HepG2 (cell line): ENCODE measurements at regions not wholly inside any gene's neighbourhood (a gene's known extent, or its start where the extent isn't known, plus 50 kb on each side); places are given as distances from the start of the nearest gene placed in this dataset.

Source experiments
- ATAC-seq: fragments of 200-7000 bp; cut with Tn5 transposase; 3 replicates; pipeline ENCODE4 v1.9.1; 2020; ENCODE audit warnings: mild to moderate bottlenecking, moderate library complexity
- BruUV-seq: library from RNA; stranded (reverse); fragments of 400-500 nt; replicated peaks from 2 replicates; lab custom pipeline; 2021; lab: Mats Ljungman, UMichigan
- CTCF ChIA-PET: fragments of 300-600 bp; formaldehyde crosslinking; extraction: SDS; loops from one replicate; lab custom pipeline; 2021; ENCODE audit warnings: low total read pairs, inconsistent platforms, low intra/inter-chr PET ratio; lab: Yijun Ruan, JAX
- POLR2A ChIA-PET: fragments of 350-600 bp; sonication (Branson Sonifier 250); formaldehyde crosslinking; loops from one replicate; lab custom pipeline; 2020; ENCODE audit warnings: antibody characterized with exemption, inconsistent platforms; lab: Yijun Ruan, JAX
- DNase-seq: peaks from one replicate; pipeline ENCODE4 v3.0.0-alpha.2; 2015; ENCODE audit warnings: low spot score
- FAIRE-seq: peaks from 3 replicates; lab custom pipeline; 2011; peaks lifted over from hg19 to GRCh38; lab: Jason Lieb, UNC
- H2AFZ ChIP-seq: one replicate; pipeline ENCODE4 v1.6.1; 2011; ENCODE audit warnings: low read length, inconsistent platforms
- H3K27ac ChIP-seq: fragments of 300-600 bp; 3 replicates; pipeline ENCODE4 v1.8.0; 2011; ENCODE audit warnings: mixed run types, mild to moderate bottlenecking, mixed read lengths, low read length, inconsistent platforms; ENCODE audit not compliant: insufficient read depth; ENCODE audit errors: extremely low read length
- H3K27me3 ChIP-seq, 2 experiments: fragments of 200-600 bp in 1 of 2; 2 replicates in 1 of 2; 3 replicates in 1 of 2; pipeline versions ENCODE4 v1.6.0 to v1.8.0; 2011; ENCODE audit warnings: low read length in 2 of 2, mild to moderate bottlenecking in 2 of 2, moderate library complexity in 2 of 2, inconsistent platforms in 1 of 2; ENCODE audit not compliant: insufficient read depth in 2 of 2, control insufficient read depth in 1 of 2
- H3K36me3 ChIP-seq, 2 experiments: fragments of 200-600 bp in 1 of 2; replicated peaks in 1 of 2; 2 replicates in 1 of 2; 3 replicates in 1 of 2; pipeline versions ENCODE4 v1.5.1 to v1.8.0; 2011; ENCODE audit warnings: low read length in 2 of 2, inconsistent platforms in 1 of 2; ENCODE audit not compliant: insufficient read depth in 2 of 2, control insufficient read depth in 1 of 2
- H3K4me1 ChIP-seq: 2 replicates; pipeline ENCODE4 v1.5.1; 2012; ENCODE audit warnings: low read length, inconsistent platforms; ENCODE audit not compliant: insufficient read depth
- H3K4me2 ChIP-seq: 2 replicates; pipeline ENCODE4 v1.6.0; 2011; ENCODE audit warnings: low read depth, low read length, inconsistent platforms
- H3K4me3 ChIP-seq, 3 experiments: fragments of 200-600 bp in 1 of 3; sonication (generic), shearing (Covaris generic) in 1 of 3; replicated peaks in 1 of 3; 2 replicates each; pipeline ENCODE4 v1.5.1; 2011 to 2016; ENCODE audit warnings: low read length in 3 of 3, inconsistent platforms in 2 of 3, low read depth in 2 of 3, mild to moderate bottlenecking in 2 of 3, control low read depth in 1 of 3, mixed read lengths in 1 of 3; ENCODE audit not compliant: insufficient read depth in 1 of 3
- H3K79me2 ChIP-seq: one replicate; pipeline ENCODE4 v1.6.1; 2011; ENCODE audit warnings: low read length, inconsistent platforms; ENCODE audit not compliant: insufficient read depth
- H3K9ac ChIP-seq: 2 replicates; pipeline ENCODE4 v1.6.0; 2011; ENCODE audit warnings: mild to moderate bottlenecking, low read depth, low read length, inconsistent platforms; ENCODE audit not compliant: insufficient read depth
- H3K9me3 ChIP-seq: 2 replicates; pipeline ENCODE4 v1.5.1; 2012; ENCODE audit warnings: mild to moderate bottlenecking, low read length
- H4K20me1 ChIP-seq: 2 replicates; pipeline ENCODE4 v1.6.0; 2011; ENCODE audit warnings: inconsistent platforms, mild to moderate bottlenecking, low read length, moderate library complexity; ENCODE audit not compliant: insufficient read depth
- CBFB ChIP-seq: sonication (generic); formaldehyde crosslinking; IDR thresholded peaks from 2 replicates; pipeline ENCODE4 v1.4.0; 2020; ENCODE audit warnings: missing genetic modification reagents
- GTF3A ChIP-seq: sonication (generic); formaldehyde crosslinking; conservative IDR thresholded peaks from 2 replicates; pipeline ENCODE4 v1.4.0; 2020; ENCODE audit warnings: mild to moderate bottlenecking, missing genetic modification reagents
- KLF15 ChIP-seq: sonication (generic); formaldehyde crosslinking; IDR thresholded peaks from 2 replicates; pipeline ENCODE4 v1.8.1; 2023; ENCODE audit warnings: borderline replicate concordance, mild to moderate bottlenecking, inconsistent platforms, missing genetic modification reagents, mixed read lengths
- NPAS2 ChIP-seq: sonication (generic); formaldehyde crosslinking; IDR thresholded peaks from 2 replicates; pipeline ENCODE4 v1.8.0; 2022; ENCODE audit warnings: mild to moderate bottlenecking, missing genetic modification reagents, borderline replicate concordance
- RORA ChIP-seq: sonication (generic); formaldehyde crosslinking; IDR thresholded peaks from 2 replicates; pipeline ENCODE4 v1.5.0; 2020; ENCODE audit warnings: mild to moderate bottlenecking, missing genetic modification reagents, moderate library complexity
- ZNF205 ChIP-seq: IDR thresholded peaks from 2 replicates; pipeline ENCODE4 v1.6.1; 2018; ENCODE audit warnings: missing biosample characterization, missing genetic modification reagents
- ZNF33B ChIP-seq: sonication (generic); formaldehyde crosslinking; IDR thresholded peaks from 2 replicates; pipeline ENCODE4 v1.5.1; 2020; ENCODE audit warnings: mild to moderate bottlenecking, missing genetic modification reagents
- ZNF34 ChIP-seq: sonication (generic); formaldehyde crosslinking; IDR thresholded peaks from 2 replicates; pipeline ENCODE4 v1.4.0; 2020; ENCODE audit warnings: mild to moderate bottlenecking, missing genetic modification reagents, borderline replicate concordance
- ZNF432 ChIP-seq: sonication (generic); formaldehyde crosslinking; IDR thresholded peaks from 2 replicates; pipeline ENCODE4 v1.5.0; 2020; ENCODE audit warnings: missing genetic modification reagents, mild to moderate bottlenecking, borderline replicate concordance
- ZNF883 ChIP-seq: sonication (generic); formaldehyde crosslinking; IDR thresholded peaks from 2 replicates; pipeline ENCODE4 v1.5.1; 2020; ENCODE audit warnings: mild to moderate bottlenecking, missing genetic modification reagents; ENCODE audit errors: not compliant biosample characterization
- WGBS: methylation state at CpG from one replicate; pipeline ENCODE4 v1.1.6; 2017; ENCODE audit warnings: low lambda C conversion rate; 5-methylcytosine and 5-hydroxymethylcytosine counted together
- in situ Hi-C: cut with HindIII; loops from 2 replicates; pipeline ENCODE4 v1.10.0; 2017; ENCODE audit warnings: low pct_unique_long_range_greater_than_20kb; ENCODE audit not compliant: extremely low pct_ligation_motif_present
- intact Hi-C: fragments of 100-400 bp; cut with micrococcal nuclease; formaldehyde crosslinking; loops from one replicate; pipeline ENCODE4 v1.10.0; 2022; ENCODE audit not compliant: unreplicated experiment
- TF ChIP-seq, protein P1 (sequence below): sonication (generic); formaldehyde crosslinking; IDR thresholded peaks from 2 replicates; pipeline ENCODE4 v1.4.0; 2020; ENCODE audit warnings: missing genetic modification reagents, borderline replicate concordance
- TF ChIP-seq, protein P2 (sequence below): sonication (generic); formaldehyde crosslinking; IDR thresholded peaks from 2 replicates; pipeline ENCODE4 v1.4.0; 2020; ENCODE audit warnings: low read depth, mild to moderate bottlenecking, missing genetic modification reagents

DNA sequence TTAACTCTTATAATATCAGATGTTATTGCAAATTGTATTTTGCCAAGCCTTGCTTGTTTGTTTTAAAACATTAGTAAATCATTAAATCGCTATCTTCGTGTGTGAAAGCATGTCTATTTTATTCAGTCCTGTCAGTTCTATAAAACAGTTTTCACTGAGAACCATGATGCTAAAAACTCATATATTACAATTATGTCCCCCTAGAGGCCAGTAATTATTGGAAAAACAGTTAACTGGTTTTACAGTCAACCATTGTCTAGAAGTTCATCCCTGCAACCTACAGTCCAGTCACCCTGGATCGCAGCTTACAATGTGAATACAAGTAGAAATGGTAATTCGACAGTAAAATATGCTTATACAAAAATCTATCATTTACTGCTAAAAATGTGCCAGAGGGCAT, 311.5 kb upstream of the ROBO2 start:
- 48% methylated on average over 4 of the region's 4 CpGs for WGBS
- in situ Hi-C loops, result no loop called here
- Histone ChIP-seq H2AFZ (no peak overlapping the region), H3K9me3 (no peaks in the 10 kb centered on the region), H3K27me3 (no peaks in the 10 kb centered on the region), H4K20me1 (no peaks in the 10 kb centered on the region), H3K4me1 (no peaks in the 10 kb centered on the region), H3K4me3 (no peak overlapping the region), H3K79me2 (no peaks in the 10 kb centered on the region), H3K27ac (no peak overlapping the region), H3K4me2 (no peak overlapping the region), H3K9ac (no peak overlapping the region), H3K36me3 (no peaks in the 10 kb centered on the region)
- FAIRE-seq (no peak), DNase-seq (no peak), ATAC-seq (no peak)
- no TSS peak for BruUV-seq
- CTCF ChIA-PET, result no interaction called here
- POLR2A ChIA-PET, result no interaction called here
- TF ChIP-seq ZNF205 (CRISPR knock-in tag), result no peak
- no peak for TF ChIP-seq KLF15 (CRISPR knock-in tag)
- TF ChIP-seq ZNF432 (CRISPR knock-in tag), result no peak
- no peak for TF ChIP-seq ZNF33B (CRISPR knock-in tag)
- no peak for TF ChIP-seq RORA (CRISPR knock-in tag)
- TF ChIP-seq ZNF34 (CRISPR knock-in tag), result no peak
- no peak for TF ChIP-seq NPAS2 (CRISPR knock-in tag)
- no peak for TF ChIP-seq CBFB (CRISPR knock-in tag)
- intact Hi-C loops, result no loop called here

DNA sequence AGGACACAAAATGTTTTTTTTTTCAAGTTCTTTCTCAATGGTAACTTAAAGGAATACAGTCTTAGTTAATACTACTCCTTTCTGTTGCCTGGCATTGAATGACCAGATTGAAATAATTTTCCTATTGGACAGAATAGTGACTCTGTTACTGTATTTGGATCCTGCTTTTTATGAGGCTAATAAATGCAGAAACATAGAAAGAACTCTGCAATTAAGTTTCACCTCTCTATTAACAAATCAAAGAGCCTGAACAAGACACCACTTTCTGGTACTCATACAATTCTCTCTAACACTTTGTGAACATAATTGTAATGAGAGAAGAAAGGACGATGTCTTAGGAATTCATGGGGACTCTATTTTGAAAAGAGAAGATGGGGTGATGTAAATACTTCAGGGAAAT, 308.4 kb upstream of the ROBO2 start:
- WGBS, result 22% methylated on average over 1 of the region's 1 CpG
- in situ Hi-C loops, result no loop called here
- intact Hi-C loops, result no loop called here
- Histone ChIP-seq H3K4me1 (no peaks in the 10 kb centered on the region), H3K79me2 (no peaks in the 10 kb centered on the region), H3K27me3 (no peaks in the 10 kb centered on the region), H3K4me3 (no peak overlapping the region), H3K9me3 (no peaks in the 10 kb centered on the region), H2AFZ (no peak overlapping the region), H3K4me2 (no peak overlapping the region), H3K9ac (no peak overlapping the region), H3K27ac (no peak overlapping the region), H3K36me3 (no peaks in the 10 kb centered on the region), H4K20me1 (no peaks in the 10 kb centered on the region; the same call in 1 of the 2 replicates)
- ChIA-PET CTCF (no interaction called here), POLR2A (no interaction called here)
- DNase-seq, result no peak
- FAIRE-seq, result no peak
- no TSS peak for BruUV-seq
- ATAC-seq, result no peak
- TF ChIP-seq GTF3A (CRISPR knock-in tag) (no peak), ZNF883 (CRISPR knock-in tag) (no peak)
- TF ChIP-seq, protein P1, sequence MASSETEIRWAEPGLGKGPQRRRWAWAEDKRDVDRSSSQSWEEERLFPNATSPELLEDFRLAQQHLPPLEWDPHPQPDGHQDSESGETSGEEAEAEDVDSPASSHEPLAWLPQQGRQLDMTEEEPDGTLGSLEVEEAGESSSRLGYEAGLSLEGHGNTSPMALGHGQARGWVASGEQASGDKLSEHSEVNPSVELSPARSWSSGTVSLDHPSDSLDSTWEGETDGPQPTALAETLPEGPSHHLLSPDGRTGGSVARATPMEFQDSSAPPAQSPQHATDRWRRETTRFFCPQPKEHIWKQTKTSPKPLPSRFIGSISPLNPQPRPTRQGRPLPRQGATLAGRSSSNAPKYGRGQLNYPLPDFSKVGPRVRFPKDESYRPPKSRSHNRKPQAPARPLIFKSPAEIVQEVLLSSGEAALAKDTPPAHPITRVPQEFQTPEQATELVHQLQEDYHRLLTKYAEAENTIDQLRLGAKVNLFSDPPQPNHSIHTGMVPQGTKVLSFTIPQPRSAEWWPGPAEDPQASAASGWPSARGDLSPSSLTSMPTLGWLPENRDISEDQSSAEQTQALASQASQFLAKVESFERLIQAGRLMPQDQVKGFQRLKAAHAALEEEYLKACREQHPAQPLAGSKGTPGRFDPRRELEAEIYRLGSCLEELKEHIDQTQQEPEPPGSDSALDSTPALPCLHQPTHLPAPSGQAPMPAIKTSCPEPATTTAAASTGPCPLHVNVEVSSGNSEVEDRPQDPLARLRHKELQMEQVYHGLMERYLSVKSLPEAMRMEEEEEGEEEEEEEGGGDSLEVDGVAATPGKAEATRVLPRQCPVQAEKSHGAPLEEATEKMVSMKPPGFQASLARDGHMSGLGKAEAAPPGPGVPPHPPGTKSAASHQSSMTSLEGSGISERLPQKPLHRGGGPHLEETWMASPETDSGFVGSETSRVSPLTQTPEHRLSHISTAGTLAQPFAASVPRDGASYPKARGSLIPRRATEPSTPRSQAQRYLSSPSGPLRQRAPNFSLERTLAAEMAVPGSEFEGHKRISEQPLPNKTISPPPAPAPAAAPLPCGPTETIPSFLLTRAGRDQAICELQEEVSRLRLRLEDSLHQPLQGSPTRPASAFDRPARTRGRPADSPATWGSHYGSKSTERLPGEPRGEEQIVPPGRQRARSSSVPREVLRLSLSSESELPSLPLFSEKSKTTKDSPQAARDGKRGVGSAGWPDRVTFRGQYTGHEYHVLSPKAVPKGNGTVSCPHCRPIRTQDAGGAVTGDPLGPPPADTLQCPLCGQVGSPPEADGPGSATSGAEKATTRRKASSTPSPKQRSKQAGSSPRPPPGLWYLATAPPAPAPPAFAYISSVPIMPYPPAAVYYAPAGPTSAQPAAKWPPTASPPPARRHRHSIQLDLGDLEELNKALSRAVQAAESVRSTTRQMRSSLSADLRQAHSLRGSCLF, result no peak
- TF ChIP-seq, protein P2, sequence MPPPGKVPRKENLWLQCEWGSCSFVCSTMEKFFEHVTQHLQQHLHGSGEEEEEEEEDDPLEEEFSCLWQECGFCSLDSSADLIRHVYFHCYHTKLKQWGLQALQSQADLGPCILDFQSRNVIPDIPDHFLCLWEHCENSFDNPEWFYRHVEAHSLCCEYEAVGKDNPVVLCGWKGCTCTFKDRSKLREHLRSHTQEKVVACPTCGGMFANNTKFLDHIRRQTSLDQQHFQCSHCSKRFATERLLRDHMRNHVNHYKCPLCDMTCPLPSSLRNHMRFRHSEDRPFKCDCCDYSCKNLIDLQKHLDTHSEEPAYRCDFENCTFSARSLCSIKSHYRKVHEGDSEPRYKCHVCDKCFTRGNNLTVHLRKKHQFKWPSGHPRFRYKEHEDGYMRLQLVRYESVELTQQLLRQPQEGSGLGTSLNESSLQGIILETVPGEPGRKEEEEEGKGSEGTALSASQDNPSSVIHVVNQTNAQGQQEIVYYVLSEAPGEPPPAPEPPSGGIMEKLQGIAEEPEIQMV (CRISPR knock-in tag), result no peak
